Hepatocyte (in vitro differentiated cells): ENCODE measurements at regions not wholly inside any gene's neighbourhood (a gene's known extent, or its start where the extent isn't known, plus 50 kb on each side); places are given as distances from the start of the nearest gene placed in this dataset.

Experiments used
- DNase-seq: peaks from one replicate; pipeline ENCODE4 v3.0.0-alpha.2; 2016; ENCODE audit warnings: low spot score
- H2AFZ ChIP-seq: fragments of 200-600 bp; sonication (generic); 2 replicates; pipeline ENCODE4 v1.6.0; 2016; ENCODE audit warnings: antibody characterized with exemption, mild to moderate bottlenecking
- H3K27ac ChIP-seq: fragments of 200-600 bp; sonication (generic); 2 replicates; pipeline ENCODE4 v1.5.1; 2016; ENCODE audit warnings: mild to moderate bottlenecking
- H3K27me3 ChIP-seq: fragments of 200-600 bp; sonication (generic); 2 replicates; pipeline ENCODE4 v1.6.1; 2016
- H3K36me3 ChIP-seq: fragments of 200-600 bp; sonication (generic); replicated peaks from 2 replicates; pipeline ENCODE4 v1.5.1; 2016; ENCODE audit warnings: low read depth; ENCODE audit not compliant: insufficient read depth
- H3K4me1 ChIP-seq: fragments of 200-600 bp; sonication (generic); 2 replicates; pipeline ENCODE4 v1.5.1; 2016; ENCODE audit warnings: mild to moderate bottlenecking, moderate library complexity; ENCODE audit not compliant: insufficient read depth
- H3K4me2 ChIP-seq: fragments of 200-600 bp; sonication (generic); 2 replicates; pipeline ENCODE4 v1.6.0; 2016
- H3K4me3 ChIP-seq: fragments of 200-600 bp; sonication (generic); 2 replicates; pipeline ENCODE4 v1.5.1; 2016; ENCODE audit warnings: mild to moderate bottlenecking
- H3K79me2 ChIP-seq: fragments of 200-600 bp; sonication (generic); 2 replicates; pipeline ENCODE4 v1.6.0; 2017; ENCODE audit warnings: mild to moderate bottlenecking
- H3K9me2 ChIP-seq: fragments of 200-600 bp; sonication (generic); replicated peaks from 2 replicates; pipeline ENCODE4 v1.6.0; 2017; ENCODE audit warnings: mild to moderate bottlenecking; ENCODE audit not compliant: insufficient read depth
- H3K9me3 ChIP-seq: fragments of 200-600 bp; sonication (generic); 2 replicates; pipeline ENCODE4 v1.5.1; 2016; ENCODE audit warnings: low read depth, mild to moderate bottlenecking
- H4K20me1 ChIP-seq: fragments of 200-600 bp; sonication (generic); 2 replicates; pipeline ENCODE4 v1.6.0; 2016; ENCODE audit warnings: mild to moderate bottlenecking; ENCODE audit not compliant: insufficient read depth, poor library complexity, severe bottlenecking
- CTCF ChIP-seq: fragments of 200-600 bp; sonication (generic); IDR thresholded peaks from 2 replicates; pipeline ENCODE4 v1.5.1; 2016; ENCODE audit warnings: antibody characterized with exemption, mild to moderate bottlenecking; ENCODE audit not compliant: poor library complexity
- EZH2 ChIP-seq: fragments of 200-600 bp; sonication (generic); IDR thresholded peaks from 2 replicates; pipeline ENCODE4 v1.6.1; 2016; ENCODE audit warnings: antibody characterized with exemption, mild to moderate bottlenecking, borderline replicate concordance
- EZH2phosphoT487 ChIP-seq: fragments of 200-600 bp; sonication (generic); IDR thresholded peaks from one replicate; pipeline ENCODE4 v1.6.1; 2018; ENCODE audit warnings: antibody characterized with exemption, mild to moderate bottlenecking, low read depth, moderate library complexity; ENCODE audit not compliant: unreplicated experiment, severe bottlenecking
- WGBS: methylation state at CpG from one replicate; pipeline ENCODE4 v1.1.6; 2016; ENCODE audit warnings: low lambda C conversion rate; ENCODE audit errors: missing lambda C conversion rate; 5-methylcytosine and 5-hydroxymethylcytosine counted together

DNA sequence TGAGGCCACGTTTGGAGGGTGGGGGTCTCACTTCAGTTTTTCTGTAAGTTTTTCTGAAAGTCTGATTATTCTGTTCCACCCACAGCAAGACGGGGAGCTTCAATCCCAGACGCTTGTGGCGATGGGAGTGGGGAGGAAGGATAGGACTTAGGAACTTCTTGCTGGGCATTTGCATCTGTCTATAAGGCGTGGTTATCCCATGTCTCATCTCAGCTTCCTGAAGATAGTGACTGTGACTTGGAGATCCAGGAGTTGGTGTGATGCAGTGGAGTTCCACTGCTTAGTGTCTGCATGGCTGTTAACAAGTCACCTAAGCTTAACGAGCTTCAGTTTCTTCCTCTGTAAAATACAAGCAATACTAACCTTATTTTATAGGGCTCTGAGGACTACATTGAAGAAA is 58.9 kb upstream of the BARX2 start:
- H3K79me2 ChIP-seq, result no peaks in the 10 kb centered on the region
- no peak overlapping the region for H3K4me3 ChIP-seq
- H3K4me1 ChIP-seq, result peaks cover 28% of the 10 kb centered on the region
- H3K9me2 ChIP-seq, result no peaks in the 10 kb centered on the region
- WGBS, result 82% methylated on average over 6 of the region's 6 CpGs
- H4K20me1 ChIP-seq, result no peaks in the 10 kb centered on the region
- DNase-seq, result no peak
- H3K27ac ChIP-seq, result peak overlapping the region; percentile 83
- no peaks in the 10 kb centered on the region for H3K9me3 ChIP-seq
- no peak overlapping the region for H2AFZ ChIP-seq
- H3K36me3 ChIP-seq, result no peaks in the 10 kb centered on the region
- H3K27me3 ChIP-seq, result no peaks in the 10 kb centered on the region
- TF ChIP-seq CTCF, result no peak
- TF ChIP-seq EZH2, result no peak
- TF ChIP-seq EZH2phosphoT487, result no peak
- H3K4me2 ChIP-seq, result no peak overlapping the region

DNA sequence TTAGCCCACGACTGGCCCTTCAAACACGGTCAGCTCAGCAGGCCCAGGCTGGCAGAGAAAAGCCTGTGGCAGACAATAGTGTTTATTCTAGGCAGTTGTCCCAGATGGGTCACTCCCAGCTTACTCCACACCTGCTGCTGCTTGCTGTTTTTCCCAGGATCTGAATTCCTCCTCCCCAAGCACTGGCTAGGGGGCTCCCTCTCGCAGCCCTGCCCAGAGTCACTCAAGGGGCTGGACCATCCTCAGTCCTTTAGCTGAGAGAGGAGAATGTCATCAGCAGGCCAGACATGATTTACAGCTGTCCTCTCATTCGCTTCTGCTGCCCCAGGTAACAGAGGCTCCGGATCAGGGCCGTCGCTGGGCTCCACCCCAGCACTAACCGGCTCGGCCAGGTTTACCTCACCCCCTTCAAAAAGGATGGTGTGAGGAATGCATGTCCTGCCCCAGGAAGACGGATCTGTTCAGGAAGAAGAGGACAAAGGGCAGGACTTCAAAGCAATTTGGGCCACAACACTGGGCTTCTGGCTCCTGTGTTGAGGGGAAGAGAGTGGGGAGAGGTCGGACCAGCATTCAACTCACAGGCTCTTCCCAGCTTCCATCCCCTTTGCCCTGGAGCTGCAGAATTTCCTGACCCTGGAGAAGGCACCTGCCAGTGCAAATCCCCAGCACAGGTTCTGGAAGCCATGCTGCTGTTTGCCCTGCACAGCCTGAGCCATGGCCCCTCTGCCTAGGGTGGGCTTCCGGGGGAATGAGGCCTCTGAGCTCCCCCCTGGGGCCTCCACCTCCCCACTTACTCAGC is 59.7 kb upstream of the BARX2 start:
- no peaks in the 10 kb centered on the region for H3K79me2 ChIP-seq
- TF ChIP-seq EZH2phosphoT487 (no peak), CTCF (no peak), EZH2 (no peak)
- no peaks in the 10 kb centered on the region for H3K27me3 ChIP-seq
- no peaks in the 10 kb centered on the region for H3K9me3 ChIP-seq
- peak; percentile 58 for DNase-seq
- no peaks in the 10 kb centered on the region for H3K36me3 ChIP-seq
- H3K4me1 ChIP-seq, result peaks cover 27% of the 10 kb centered on the region
- no peak overlapping the region for H3K4me3 ChIP-seq
- 28% methylated on average over 12 of the region's 12 CpGs for WGBS
- H4K20me1 ChIP-seq, result no peaks in the 10 kb centered on the region
- H2AFZ ChIP-seq, result peak overlapping the region; percentile 21
- H3K4me2 ChIP-seq, result peak overlapping the region; percentile 13
- peak overlapping the region; percentile 83 for H3K27ac ChIP-seq
- H3K9me2 ChIP-seq, result no peaks in the 10 kb centered on the region

DNA sequence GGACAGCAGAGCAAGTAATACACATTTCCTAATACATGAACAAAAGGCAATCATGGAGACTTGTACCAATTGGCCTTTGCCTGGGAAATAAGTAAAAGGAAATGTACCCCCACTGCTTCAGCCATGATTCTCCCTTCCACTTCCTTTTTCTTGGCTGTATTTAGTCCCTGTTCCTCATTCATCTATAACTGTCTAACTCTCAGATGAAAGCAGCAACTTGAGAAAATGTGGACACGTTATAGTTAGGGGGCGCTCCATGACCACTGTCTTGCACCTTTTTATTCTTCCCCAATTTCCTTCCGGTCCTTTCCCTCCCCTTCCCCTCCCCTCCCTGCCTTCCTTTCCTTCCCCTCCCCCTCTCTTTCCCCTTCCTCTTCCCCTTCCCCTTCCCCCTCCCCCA is 61.3 kb upstream of the BARX2 start:
- no peaks in the 10 kb centered on the region for H3K9me3 ChIP-seq

More for the DNA sequence above, 61.3 kb upstream of the BARX2 start:
- no peak for TF ChIP-seq CTCF
- no peak for TF ChIP-seq EZH2phosphoT487
- no peak for TF ChIP-seq EZH2
- H3K4me2 ChIP-seq, result no peak overlapping the region
- no peak overlapping the region for H3K4me3 ChIP-seq
- no peak overlapping the region for H2AFZ ChIP-seq
- no peak for DNase-seq
- H3K27me3 ChIP-seq, result no peaks in the 10 kb centered on the region
- no peaks in the 10 kb centered on the region for H3K79me2 ChIP-seq
- H3K4me1 ChIP-seq, result peaks cover 19% of the 10 kb centered on the region
- no peak overlapping the region for H3K27ac ChIP-seq
- H3K36me3 ChIP-seq, result no peaks in the 10 kb centered on the region
- no peaks in the 10 kb centered on the region for H3K9me2 ChIP-seq
- no peaks in the 10 kb centered on the region for H4K20me1 ChIP-seq
- WGBS, result 85% methylated on average over 2 of the region's 3 CpGs
